Neuronal stem cell (in vitro differentiated cells): ENCODE measurements at regions not wholly inside any gene's neighbourhood (a gene's known extent, or its start where the extent isn't known, plus 50 kb on each side); places are given as distances from the start of the nearest gene placed in this dataset.

Source experiments
- DNase-seq: peaks from one replicate; pipeline ENCODE4 v3.0.0-alpha.2; 2013; ENCODE audit warnings: low spot score
- H2AFZ ChIP-seq: one replicate; pipeline ENCODE4 v1.6.1; 2013; ENCODE audit warnings: mild to moderate bottlenecking, low read length, inconsistent platforms
- H2AK5ac ChIP-seq: 2 replicates; pipeline ENCODE4 v1.6.1; 2013; ENCODE audit warnings: low read depth, mild to moderate bottlenecking, inconsistent platforms, low read length, moderate library complexity, mixed read lengths
- H2BK120ac ChIP-seq: 2 replicates; pipeline ENCODE4 v1.6.1; 2013; ENCODE audit warnings: low read depth, mild to moderate bottlenecking, inconsistent platforms, low read length, moderate library complexity, mixed read lengths
- H2BK12ac ChIP-seq: one replicate; pipeline ENCODE4 v1.6.1; 2013; ENCODE audit warnings: low read length, inconsistent platforms
- H2BK15ac ChIP-seq: 2 replicates; pipeline ENCODE4 v1.6.1; 2013; ENCODE audit warnings: mild to moderate bottlenecking, low read length, inconsistent platforms, mixed read lengths
- H2BK5ac ChIP-seq: one replicate; pipeline ENCODE4 v1.6.1; 2013; ENCODE audit warnings: inconsistent platforms, mild to moderate bottlenecking, low read length, moderate library complexity
- H3K14ac ChIP-seq: one replicate; pipeline ENCODE4 v1.6.1; 2013; ENCODE audit warnings: low read length, inconsistent platforms
- H3K18ac ChIP-seq: 2 replicates; pipeline ENCODE4 v1.6.1; 2013; ENCODE audit warnings: low read length, inconsistent platforms
- H3K23ac ChIP-seq: 2 replicates; pipeline ENCODE4 v1.6.1; 2013; ENCODE audit warnings: low read depth, mild to moderate bottlenecking, mixed read lengths, low read length, inconsistent platforms; ENCODE audit not compliant: poor library complexity
- H3K27ac ChIP-seq: replicated peaks from 3 replicates; pipeline ENCODE4 v1.5.1; 2013; ENCODE audit warnings: low read length, inconsistent platforms
- H3K27me3 ChIP-seq, 3 experiments: 2 replicates each; pipeline ENCODE4 v1.6.1; 2013; ENCODE audit warnings: low read length in 3 of 3, mild to moderate bottlenecking in 2 of 3, inconsistent platforms in 1 of 3, low read depth in 1 of 3, mixed read lengths in 1 of 3, moderate library complexity in 1 of 3; ENCODE audit not compliant: control insufficient read depth in 3 of 3, insufficient read depth in 3 of 3
- H3K36me3 ChIP-seq, 2 donors: replicated peaks in 1 of 2; 2 replicates each; pipeline ENCODE4 v1.6.1; 2013; ENCODE audit warnings: low read length in 2 of 2; ENCODE audit not compliant: control insufficient read depth in 2 of 2, insufficient read depth in 2 of 2
- H3K4ac ChIP-seq: 2 replicates; pipeline ENCODE4 v1.6.1; 2013; ENCODE audit warnings: inconsistent platforms, mild to moderate bottlenecking, low read length, moderate library complexity
- H3K4me1 ChIP-seq, 2 donors: 1 replicate in 1 of 2; 2 replicates in 1 of 2; pipeline ENCODE4 v1.6.1; 2013; ENCODE audit warnings: low read length in 2 of 2, low read depth in 1 of 2; ENCODE audit not compliant: control insufficient read depth in 2 of 2, insufficient read depth in 1 of 2
- H3K4me2 ChIP-seq: one replicate; pipeline ENCODE4 v1.6.1; 2013; ENCODE audit warnings: mild to moderate bottlenecking, low read length, inconsistent platforms; ENCODE audit not compliant: insufficient read depth, poor library complexity, severe bottlenecking
- H3K4me3 ChIP-seq, 2 donors: 2 replicates each; pipeline ENCODE4 v1.5.1; 2013; ENCODE audit warnings: low read length in 2 of 2, mild to moderate bottlenecking in 2 of 2, inconsistent platforms in 1 of 2, moderate library complexity in 1 of 2
- H3K79me1 ChIP-seq: one replicate; pipeline ENCODE4 v1.6.1; 2013; ENCODE audit warnings: low read depth, mild to moderate bottlenecking, inconsistent platforms, low read length, moderate library complexity
- H3K9ac ChIP-seq: one replicate; pipeline ENCODE4 v1.6.1; 2013; ENCODE audit warnings: mild to moderate bottlenecking, low read depth, low read length, inconsistent platforms; ENCODE audit not compliant: poor library complexity
- H3K9me3 ChIP-seq, 2 donors: replicated peaks in 1 of 2; 2 replicates each; pipeline versions ENCODE3 to v1.6.1; 2013; ENCODE audit warnings: low read length in 2 of 2, mild to moderate bottlenecking in 2 of 2, inconsistent platforms in 1 of 2, low read depth in 1 of 2, mixed read lengths in 1 of 2, moderate library complexity in 1 of 2; ENCODE audit not compliant: control insufficient read depth in 2 of 2, insufficient read depth in 1 of 2
- H4K8ac ChIP-seq: one replicate; pipeline ENCODE4 v1.6.1; 2013; ENCODE audit warnings: low read depth, mild to moderate bottlenecking, inconsistent platforms, low read length, moderate library complexity
- H4K91ac ChIP-seq: one replicate; pipeline ENCODE4 v1.6.1; 2013; ENCODE audit warnings: low read length, low read depth, mild to moderate bottlenecking, inconsistent platforms; ENCODE audit not compliant: poor library complexity
- whole genome bisulfite sequencing, 2 donors: extraction: QIAGEN DNeasy Blood & Tissue Kit; methylation state at CpG; one replicate each; pipeline ENCODE4 v1.1.7; 2013; ENCODE audit warnings: missing lambda C conversion rate in 2 of 2, mixed read lengths in 1 of 2; ENCODE audit not compliant: insufficient read length in 2 of 2, insufficient replicate concordance in 1 of 2; ENCODE audit errors: extremely low coverage in 2 of 2; 5-methylcytosine and 5-hydroxymethylcytosine counted together

GRCh38 chr4:104944596-104944995 lies 202.1 kb upstream of the TET2 start:
- Histone ChIP-seq H2AFZ (no peak overlapping the region), H2BK12ac (no peak overlapping the region), H3K27me3 (no peaks in the 10 kb centered on the region), H3K4me2 (no peak overlapping the region), H3K18ac (no peak overlapping the region), H3K14ac (no peak overlapping the region), H3K9me3 (no peaks in the 10 kb centered on the region), H2AK5ac (no peak overlapping the region), H2BK120ac (no peak overlapping the region), H3K4ac (no peak overlapping the region), H3K4me3 (no peak overlapping the region), H4K8ac (no peak overlapping the region), H3K4me1 (no peaks in the 10 kb centered on the region), H3K27ac (no peak overlapping the region), H2BK5ac (no peak overlapping the region), H3K23ac (no peak overlapping the region), H4K91ac (no peak overlapping the region), H3K9ac (no peak overlapping the region), H3K79me1 (no peaks in the 10 kb centered on the region), H3K36me3 (no peaks in the 10 kb centered on the region), H2BK15ac (no peak overlapping the region)
- no peak for DNase-seq

GRCh38 chr4:104964410-104965175 lies 182.1 kb upstream of the TET2 start:
- no peak overlapping the region for H2AK5ac ChIP-seq
- no peak overlapping the region for H3K23ac ChIP-seq
- H3K18ac ChIP-seq: no peak overlapping the region
- no peak overlapping the region for H2BK120ac ChIP-seq
- H2BK12ac ChIP-seq: no peak overlapping the region
- no peak overlapping the region for H4K8ac ChIP-seq
- no peak overlapping the region for H2AFZ ChIP-seq
- H3K9ac ChIP-seq: no peak overlapping the region
- DNase-seq: no peak
- H3K4me2 ChIP-seq: no peak overlapping the region
- H3K4ac ChIP-seq: no peak overlapping the region
- H3K27ac ChIP-seq: no peak overlapping the region
- H4K91ac ChIP-seq: no peak overlapping the region
- peaks cover 0 to 3% of the 10 kb centered on the region in 2 donors for H3K9me3 ChIP-seq
- no peak overlapping the region for H2BK5ac ChIP-seq
- H3K36me3 ChIP-seq: no peaks in the 10 kb centered on the region
- H3K4me1 ChIP-seq: no peaks in the 10 kb centered on the region
- no peak overlapping the region for H2BK15ac ChIP-seq
- no CpG with 5 or more reads among the region's 4 CpGs for WGBS, 2 donors
- no peak overlapping the region for H3K4me3 ChIP-seq
- no peaks in the 10 kb centered on the region for H3K27me3 ChIP-seq
- H3K14ac ChIP-seq: no peak overlapping the region
- no peaks in the 10 kb centered on the region for H3K79me1 ChIP-seq

GRCh38 chr4:104966349-104967033 lies 180.2 kb upstream of the TET2 start:
- Histone ChIP-seq H3K9ac (no peak overlapping the region), H3K27ac (no peak overlapping the region)
- no peak for DNase-seq

GRCh38 chr4:104967034-104967401 lies 179.7 kb upstream of the TET2 start:
- no peak overlapping the region for H2BK15ac ChIP-seq
- H3K4ac ChIP-seq: no peak overlapping the region
- no peak overlapping the region for H3K14ac ChIP-seq
- no peaks in the 10 kb centered on the region for H3K79me1 ChIP-seq
- H3K4me3 ChIP-seq: no peak overlapping the region
- no peaks in the 10 kb centered on the region for H3K4me1 ChIP-seq
- no peak overlapping the region for H2AK5ac ChIP-seq
- H3K18ac ChIP-seq: no peak overlapping the region
- H2AFZ ChIP-seq: no peak overlapping the region
- H4K91ac ChIP-seq: no peak overlapping the region
- no peak overlapping the region for H2BK5ac ChIP-seq
- no peak overlapping the region for H3K27ac ChIP-seq
- peaks cover 0 to 3% of the 10 kb centered on the region in 2 donors for H3K9me3 ChIP-seq
- H4K8ac ChIP-seq: no peak overlapping the region
- H2BK120ac ChIP-seq: no peak overlapping the region
- DNase-seq: no peak
- no CpG with 5 or more reads among the region's 3 CpGs for WGBS, 2 donors
- no peak overlapping the region for H3K9ac ChIP-seq
- H3K27me3 ChIP-seq: no peaks in the 10 kb centered on the region
- H3K4me2 ChIP-seq: no peak overlapping the region
- no peaks in the 10 kb centered on the region for H3K36me3 ChIP-seq
- H3K23ac ChIP-seq: no peak overlapping the region
- no peak overlapping the region for H2BK12ac ChIP-seq

More at GRCh38 chr4:104966349-104967033, 180.2 kb upstream of the TET2 start:
- Histone ChIP-seq H3K4ac (no peak overlapping the region), H3K9me3 (peaks cover 0 to 3% of the 10 kb centered on the region in 2 donors), H2AFZ (no peak overlapping the region), H3K4me1 (no peaks in the 10 kb centered on the region), H3K23ac (no peak overlapping the region), H2BK5ac (no peak overlapping the region), H4K8ac (no peak overlapping the region), H2AK5ac (no peak overlapping the region), H2BK120ac (no peak overlapping the region), H3K4me2 (no peak overlapping the region), H3K18ac (no peak overlapping the region), H2BK12ac (no peak overlapping the region), H3K36me3 (no peaks in the 10 kb centered on the region), H3K27me3 (no peaks in the 10 kb centered on the region), H2BK15ac (no peak overlapping the region), H3K4me3 (no peak overlapping the region), H3K79me1 (no peaks in the 10 kb centered on the region), H3K14ac (no peak overlapping the region), H4K91ac (no peak overlapping the region)
- no CpG with 5 or more reads among the region's 3 CpGs for WGBS, 2 donors
